NCI-H1092 (cell line): ENCODE measurements at regions not wholly inside any gene's neighbourhood (a gene's known extent, or its start where the extent isn't known, plus 50 kb on each side); places are given as distances from the start of the nearest gene placed in this dataset.
"Not testable (repeated sequence)": the region's sequence is repeated elsewhere in the genome, so short reads cannot be mapped to it uniquely, and the experiment has no call there.

ENCODE experiments used
- DNase-seq: peaks from one replicate; lab custom pipeline; 2025; lab: John Stamatoyannopoulos, UW

GRCh38 chr12:84043355-84043754 is 869.2 kb downstream of the SLC6A15 start:
- DNase-seq, result no peak

GRCh38 chr12:84038242-84038641 is 874.4 kb downstream of the SLC6A15 start:
- DNase-seq, result no peak

- no peak for DNase-seq
These were observed 875.7 kb downstream of the SLC6A15 start for GRCh38 chr12:84036912-84037311.

- DNase-seq, result no peak
These were observed 876.8 kb downstream of the SLC6A15 start for GRCh38 chr12:84035766-84036165.

- DNase-seq, result no peak
These were observed 877.7 kb downstream of the SLC6A15 start for GRCh38 chr12:84034871-84035270.

- DNase-seq, result no peak
These were observed 879.4 kb downstream of the SLC6A15 start for GRCh38 chr12:84033162-84033561.

GRCh38 chr12:84018556-84019179 is 893.9 kb downstream of the SLC6A15 start:
- not testable (repeated sequence) for DNase-seq

- no peak for DNase-seq
These were observed 895.6 kb downstream of the SLC6A15 start for GRCh38 chr12:84016956-84017355.

GRCh38 chr12:83997423-83997822 is 915.2 kb downstream of the SLC6A15 start:
- DNase-seq, result no peak

- DNase-seq, result no peak
These were observed 915.9 kb downstream of the SLC6A15 start for GRCh38 chr12:83996671-83997070.

GRCh38 chr12:83985084-83985483 is 927.5 kb downstream of the SLC6A15 start:
- DNase-seq, result no peak

- no peak for DNase-seq
These were observed 932.2 kb downstream of the SLC6A15 start for GRCh38 chr12:83980398-83980797.

- no peak for DNase-seq
These were observed 932.8 kb downstream of the SLC6A15 start for GRCh38 chr12:83979785-83980184.

- no peak for DNase-seq
These were observed 940.8 kb downstream of the SLC6A15 start for GRCh38 chr12:83971781-83972180.

- no peak for DNase-seq
These were observed 951.8 kb downstream of the SLC6A15 start for GRCh38 chr12:83960767-83961166.

- no peak for DNase-seq
These were observed 953.6 kb downstream of the SLC6A15 start for GRCh38 chr12:83958997-83959396.

GRCh38 chr12:83954956-83955601 is 957.5 kb downstream of the SLC6A15 start:
- DNase-seq, result no peak

- DNase-seq, result no peak
These were observed 958.4 kb downstream of the SLC6A15 start for GRCh38 chr12:83954071-83954789.

GRCh38 chr12:83945871-83946270 is 966.7 kb downstream of the SLC6A15 start:
- DNase-seq, result no peak

GRCh38 chr12:83939718-83940117 is 972.9 kb downstream of the SLC6A15 start:
- no peak for DNase-seq

GRCh38 chr12:83933615-83934014 is 979.0 kb downstream of the SLC6A15 start:
- DNase-seq, result no peak

GRCh38 chr12:83932011-83932410 is 980.6 kb downstream of the SLC6A15 start:
- DNase-seq, result no peak

- no peak for DNase-seq
These were observed 981.1 kb downstream of the SLC6A15 start for GRCh38 chr12:83931451-83931850.
